Caco-2 (cell line): ENCODE measurements at regions not wholly inside any gene's neighbourhood (a gene's known extent, or its start where the extent isn't known, plus 50 kb on each side); places are given as distances from the start of the nearest gene placed in this dataset.

Source experiments
- BruUV-seq: library from RNA; stranded (reverse); fragments of 400-500 nt; replicated peaks from 2 replicates; lab custom pipeline; 2021; lab: Mats Ljungman, UMichigan
- CTCF ChIA-PET: fragments of 300-600 bp; sonication (Branson Sonifier 250); formaldehyde crosslinking; loops from one replicate; lab custom pipeline; 2022; ENCODE audit warnings: antibody characterized with exemption; lab: Charles Lee
- POLR2A ChIA-PET: fragments of 300-600 bp; sonication (Branson Sonifier 250); formaldehyde crosslinking; loops from one replicate; lab custom pipeline; 2022; ENCODE audit warnings: antibody characterized with exemption; lab: Charles Lee
- DNase-seq, 2 experiments: peaks; one replicate each; pipeline versions ENCODE4 v3.0.0 to v3.0.0-alpha.2; 2020 to 2022
- H3K27me3 ChIP-seq: replicated peaks from 2 replicates; pipeline ENCODE4 v1.6.0; 2011; ENCODE audit warnings: low read length; ENCODE audit not compliant: control insufficient read depth, insufficient read depth
- H3K36me3 ChIP-seq: 2 replicates; pipeline ENCODE4 v1.5.1; 2011; ENCODE audit warnings: low read length; ENCODE audit not compliant: control insufficient read depth, insufficient read depth
- H3K4me1 ChIP-seq: fragments of 250-450 bp; sonication (Bioruptor Pico); 2 replicates; pipeline ENCODE4 v1.5.1; 2020; ENCODE audit warnings: mild to moderate bottlenecking
- H3K4me3 ChIP-seq: 2 replicates; pipeline ENCODE4 v1.5.1; 2011; ENCODE audit warnings: low read depth, mild to moderate bottlenecking, control low read depth, low read length
- H3K9me3 ChIP-seq: fragments of 250-450 bp; sonication (Bioruptor Pico); 2 replicates; pipeline ENCODE4 v1.5.1; 2020; ENCODE audit warnings: mild to moderate bottlenecking, moderate library complexity
- H3K27ac Mint-ChIP-seq: one replicate; pipeline ENCODE4 v1.8.0; 2022; ENCODE audit warnings: mixed read lengths; ENCODE audit not compliant: unreplicated experiment
- H3K27me3 Mint-ChIP-seq: one replicate; pipeline ENCODE4 v1.8.0; 2022; ENCODE audit warnings: mixed read lengths; ENCODE audit not compliant: insufficient read depth, unreplicated experiment
- H3K36me3 Mint-ChIP-seq: one replicate; pipeline ENCODE4 v1.8.0; 2022; ENCODE audit warnings: mild to moderate bottlenecking, mixed read lengths; ENCODE audit not compliant: insufficient read depth, unreplicated experiment
- H3K4me1 Mint-ChIP-seq: one replicate; pipeline ENCODE4 v1.8.0; 2022; ENCODE audit warnings: low read depth, mixed read lengths; ENCODE audit not compliant: unreplicated experiment
- H3K4me3 Mint-ChIP-seq: one replicate; pipeline ENCODE4 v1.8.0; 2022; ENCODE audit warnings: mild to moderate bottlenecking, moderate library complexity, mixed read lengths; ENCODE audit not compliant: unreplicated experiment
- H3K9me3 Mint-ChIP-seq: one replicate; pipeline ENCODE4 v1.8.0; 2022; ENCODE audit warnings: mixed read lengths; ENCODE audit not compliant: unreplicated experiment
- intact Hi-C: fragments of 100-400 bp; cut with micrococcal nuclease; formaldehyde crosslinking; loops from one replicate; pipeline ENCODE4 v1.10.0; 2022; ENCODE audit not compliant: unreplicated experiment
- TF ChIP-seq, protein P1 (sequence below), 2 experiments: fragments of 200-600 bp in 1 of 2; IDR thresholded peaks; 1 replicate in 1 of 2; 2 replicates in 1 of 2; pipeline versions ENCODE4 v1.5.1 to v1.8.0; 2011 to 2022; ENCODE audit warnings: antibody characterized with exemption in 1 of 2, control low read depth in 1 of 2, inconsistent platforms in 1 of 2, low read depth in 1 of 2, low read length in 1 of 2, mild to moderate bottlenecking in 1 of 2, moderate library complexity in 1 of 2; ENCODE audit not compliant: insufficient read depth in 1 of 2, severe bottlenecking in 1 of 2, unreplicated experiment in 1 of 2

- Mint-ChIP-seq H3K27me3 (peaks cover 10% of the 10 kb centered on the region), H3K9me3 (no peaks in the 10 kb centered on the region), H3K4me3 (no peak overlapping the region), H3K36me3 (peaks cover 4% of the 10 kb centered on the region), H3K27ac (no peak overlapping the region), H3K4me1 (no peaks in the 10 kb centered on the region)
- H3K36me3 ChIP-seq, result no peaks in the 10 kb centered on the region
- no peaks in the 10 kb centered on the region for H3K27me3 ChIP-seq
- no peaks in the 10 kb centered on the region for H3K9me3 ChIP-seq
- BruUV-seq, result no TSS peak
- TF ChIP-seq, protein P1, sequence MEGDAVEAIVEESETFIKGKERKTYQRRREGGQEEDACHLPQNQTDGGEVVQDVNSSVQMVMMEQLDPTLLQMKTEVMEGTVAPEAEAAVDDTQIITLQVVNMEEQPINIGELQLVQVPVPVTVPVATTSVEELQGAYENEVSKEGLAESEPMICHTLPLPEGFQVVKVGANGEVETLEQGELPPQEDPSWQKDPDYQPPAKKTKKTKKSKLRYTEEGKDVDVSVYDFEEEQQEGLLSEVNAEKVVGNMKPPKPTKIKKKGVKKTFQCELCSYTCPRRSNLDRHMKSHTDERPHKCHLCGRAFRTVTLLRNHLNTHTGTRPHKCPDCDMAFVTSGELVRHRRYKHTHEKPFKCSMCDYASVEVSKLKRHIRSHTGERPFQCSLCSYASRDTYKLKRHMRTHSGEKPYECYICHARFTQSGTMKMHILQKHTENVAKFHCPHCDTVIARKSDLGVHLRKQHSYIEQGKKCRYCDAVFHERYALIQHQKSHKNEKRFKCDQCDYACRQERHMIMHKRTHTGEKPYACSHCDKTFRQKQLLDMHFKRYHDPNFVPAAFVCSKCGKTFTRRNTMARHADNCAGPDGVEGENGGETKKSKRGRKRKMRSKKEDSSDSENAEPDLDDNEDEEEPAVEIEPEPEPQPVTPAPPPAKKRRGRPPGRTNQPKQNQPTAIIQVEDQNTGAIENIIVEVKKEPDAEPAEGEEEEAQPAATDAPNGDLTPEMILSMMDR (IDR thresholded peaks at IDR 0.05; ENCODE audit: insufficient read depth in 1 of 2, low read depth in 1 of 2, low read length in 1 of 2, severe bottlenecking in 1 of 2, unreplicated experiment in 1 of 2), result no peak
- ChIA-PET POLR2A (no interaction called here), CTCF (no interaction called here)
- no peak overlapping the region for H3K4me3 ChIP-seq
- DNase-seq, result no peak
- no peaks in the 10 kb centered on the region for H3K4me1 ChIP-seq
- intact Hi-C loops, result no loop called here
These were observed 90.5 kb upstream of the FAM3C start for GRCh38 chr7:121486590-121486989.

DNA sequence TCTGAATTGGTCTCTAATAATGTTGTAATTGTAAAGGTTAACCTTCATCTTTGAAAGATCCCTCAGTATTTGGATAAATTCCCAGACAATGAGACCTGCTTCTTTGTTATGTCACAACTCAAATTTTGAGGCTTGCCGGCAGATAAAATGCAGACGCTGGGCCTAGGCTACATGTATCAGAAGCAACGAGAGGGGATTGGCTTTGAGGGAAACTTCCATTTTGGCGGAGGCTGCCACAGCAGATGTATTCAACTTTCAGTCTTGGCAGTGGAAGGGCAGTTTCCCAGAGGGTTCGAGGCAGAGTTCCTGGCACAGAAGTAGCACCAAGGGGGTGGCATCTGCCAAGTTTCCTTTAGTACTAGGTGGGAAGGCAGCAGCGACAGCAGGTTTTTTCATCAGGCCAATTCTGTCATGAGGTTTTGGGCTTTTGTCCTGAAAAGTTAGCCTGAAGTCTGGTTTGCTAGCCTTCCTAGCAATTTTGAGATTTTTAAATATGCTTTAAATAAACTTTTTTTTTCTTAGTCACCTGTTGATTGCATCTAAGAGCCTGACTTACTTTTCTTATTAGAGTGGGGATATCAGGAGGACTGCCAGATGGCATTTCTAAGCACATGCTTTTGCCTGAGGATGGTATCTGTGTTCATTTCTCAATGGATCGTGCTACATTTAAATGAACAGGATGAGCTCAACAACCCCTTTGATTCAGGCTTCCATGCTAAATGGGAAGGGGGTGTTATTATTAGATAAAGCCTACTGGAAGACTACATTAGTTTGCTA, 89.5 kb upstream of the FAM3C start:
- H3K36me3 ChIP-seq, result no peaks in the 10 kb centered on the region
- no peak overlapping the region for H3K4me3 Mint-ChIP-seq
- no peaks in the 10 kb centered on the region for H3K4me1 ChIP-seq
- POLR2A ChIA-PET, result no interaction called here
- TF ChIP-seq, protein P1 (IDR thresholded peaks at IDR 0.05; ENCODE audit: insufficient read depth in 1 of 2, low read depth in 1 of 2, low read length in 1 of 2, severe bottlenecking in 1 of 2, unreplicated experiment in 1 of 2), result no peak
- H3K27me3 ChIP-seq, result no peaks in the 10 kb centered on the region
- H3K36me3 Mint-ChIP-seq, result no peaks in the 10 kb centered on the region
- no peaks in the 10 kb centered on the region for H3K4me1 Mint-ChIP-seq
- peaks cover 5% of the 10 kb centered on the region for H3K27me3 Mint-ChIP-seq
- no peak overlapping the region for H3K4me3 ChIP-seq
- no peaks in the 10 kb centered on the region for H3K9me3 Mint-ChIP-seq
- BruUV-seq, result no TSS peak
- CTCF ChIA-PET, result no interaction called here
- H3K27ac Mint-ChIP-seq, result no peak overlapping the region
- DNase-seq, result no peak
- no peaks in the 10 kb centered on the region for H3K9me3 ChIP-seq
- intact Hi-C loops, result no loop called here

DNA sequence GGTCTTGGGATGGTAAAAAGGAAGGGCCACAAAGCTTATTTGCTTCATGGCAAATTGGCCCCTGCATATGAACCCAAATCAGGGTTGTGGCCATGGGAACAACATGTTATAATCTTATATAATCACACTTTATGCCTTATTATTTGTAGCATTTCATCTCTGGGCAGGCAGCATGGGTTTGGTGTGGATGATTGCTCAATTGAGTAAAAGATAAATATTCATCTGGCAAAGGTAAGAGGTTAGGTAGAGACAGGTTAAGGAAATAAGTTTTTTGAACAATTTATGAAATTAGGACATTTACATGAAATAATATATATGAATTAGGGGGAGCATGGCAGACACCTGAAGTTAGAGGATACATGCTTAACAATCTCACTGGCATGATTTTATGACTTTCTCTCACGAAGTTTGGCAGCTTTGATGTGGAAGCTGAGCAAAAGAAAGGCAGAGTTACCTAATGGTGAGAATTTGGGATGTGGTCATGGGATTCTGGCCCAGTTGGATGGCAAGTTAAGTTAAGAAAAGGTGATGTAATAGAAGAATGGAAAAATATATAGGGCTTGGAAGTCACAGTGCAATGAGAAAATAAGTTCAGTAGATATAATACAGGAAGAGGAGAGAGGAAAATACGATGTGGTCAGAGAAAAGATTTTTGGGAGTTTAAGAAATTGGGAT, 88.1 kb upstream of the FAM3C start:
- ChIA-PET POLR2A (no interaction called here), CTCF (no interaction called here)
- no TSS peak for BruUV-seq
- Histone ChIP-seq H3K36me3 (no peaks in the 10 kb centered on the region), H3K9me3 (no peaks in the 10 kb centered on the region), H3K4me3 (no peak overlapping the region), H3K27me3 (no peaks in the 10 kb centered on the region), H3K4me1 (no peaks in the 10 kb centered on the region)
- H3K4me3 Mint-ChIP-seq, result no peak overlapping the region
- DNase-seq, result no peak
- no peaks in the 10 kb centered on the region for H3K4me1 Mint-ChIP-seq
- H3K9me3 Mint-ChIP-seq, result no peaks in the 10 kb centered on the region
- no peak overlapping the region for H3K27ac Mint-ChIP-seq
- H3K36me3 Mint-ChIP-seq, result no peaks in the 10 kb centered on the region
- intact Hi-C loops, result no loop called here
- TF ChIP-seq, protein P1 (IDR thresholded peaks at IDR 0.05; ENCODE audit: insufficient read depth in 1 of 2, low read depth in 1 of 2, low read length in 1 of 2, severe bottlenecking in 1 of 2, unreplicated experiment in 1 of 2), result no peak
- H3K27me3 Mint-ChIP-seq, result peaks cover 5% of the 10 kb centered on the region
